Stomach (tissue), 8 donors: ENCODE measurements at regions not wholly inside any gene's neighbourhood (a gene's known extent, or its start where the extent isn't known, plus 50 kb on each side); places are given as distances from the start of the nearest gene placed in this dataset.

Experiments used
- DNase-seq, 2 donors: peaks; one replicate each; pipeline versions ENCODE4 v3.0.0 to v3.0.0-alpha.2; 2013 to 2019
- H3K27ac ChIP-seq, 5 donors: fragments of 200-600 bp in 4 of 5; sonication (generic) in 4 of 5; one replicate each; pipeline ENCODE4 v1.5.1; 2013 to 2019; ENCODE audit warnings: mild to moderate bottlenecking in 1 of 5, moderate library complexity in 1 of 5
- H3K27me3 ChIP-seq, 3 donors: fragments of 200-600 bp; sonication (generic); one replicate each; pipeline ENCODE4 v1.5.1; 2017 to 2019; ENCODE audit warnings: mixed run types in 1 of 3
- H3K36me3 ChIP-seq, 4 donors: fragments of 200-600 bp; sonication (generic); 1 replicate in 3 of 4; 2 replicates in 1 of 4; pipeline ENCODE4 v1.5.1; 2016 to 2019
- H3K4me1 ChIP-seq, 4 donors: fragments of 200-600 bp; sonication (generic); one replicate each; pipeline ENCODE4 v1.5.1; 2016 to 2019
- H3K4me3 ChIP-seq, 4 donors: fragments of 200-600 bp; sonication (generic) in 3 of 4; one replicate each; pipeline ENCODE4 v1.5.1; 2016 to 2019; ENCODE audit warnings: mild to moderate bottlenecking in 1 of 4
- H3K9me3 ChIP-seq, 4 donors: fragments of 200-600 bp; sonication (generic); one replicate each; pipeline ENCODE4 v1.5.1; 2016 to 2019
- CTCF ChIP-seq, 7 experiments: fragments of 450-650 bp in 4 of 7; fragments of 200-600 bp in 3 of 7; sonication (generic) in 3 of 7; IDR thresholded peaks; one replicate each; pipeline ENCODE4 v1.5.1; 2016 to 2019; ENCODE audit warnings: antibody characterized with exemption in 7 of 7, control low read depth in 2 of 7, mild to moderate bottlenecking in 1 of 7
- EP300 ChIP-seq: sonication (generic); formaldehyde crosslinking; IDR thresholded peaks from one replicate; pipeline ENCODE4 v1.6.1; 2017; ENCODE audit warnings: antibody characterized with exemption
- POLR2A ChIP-seq, 4 donors: fragments of 450-650 bp; IDR thresholded peaks; one replicate each; pipeline ENCODE4 v1.6.1; 2016; ENCODE audit warnings: antibody characterized with exemption in 4 of 4, control low read depth in 2 of 4, mild to moderate bottlenecking in 1 of 4, moderate library complexity in 1 of 4
- POLR2AphosphoS5 ChIP-seq, 3 donors: sonication (generic); formaldehyde crosslinking; IDR thresholded peaks; one replicate each; pipeline ENCODE4 v1.6.1; 2016; ENCODE audit warnings: antibody characterized with exemption in 3 of 3
- WGBS, 5 donors: extraction: QIAGEN DNeasy Blood & Tissue Kit in 3 of 5; methylation state at CpG; one replicate each; pipeline versions ENCODE4 v1.1.5 to v1.1.7; 2013 to 2018; 5-methylcytosine and 5-hydroxymethylcytosine counted together
- intact Hi-C: fragments of 100-400 bp; cut with DNase I; formaldehyde crosslinking; loops from one replicate; pipeline ENCODE4 v1.15.1; 2023; ENCODE audit warnings: low total_unique reads
- donor health status: healthy with polysubstance abuse.
- donor health status: Bipolar disorder and iron deficiency.
- donor health status: healthy.

GRCh38 chr12:102653406-102653805 is 173.0 kb upstream of the IGF1 start:
- 82 to 94% (median 87%) methylated on average over 2 of the region's 2 CpGs for WGBS, 5 donors
- H3K4me1 ChIP-seq: no peaks in the 10 kb centered on the region
- intact Hi-C loops: no loop called here

GRCh38 chr12:102652645-102653313 is 172.4 kb upstream of the IGF1 start:
- 75 to 86% (median 79%) methylated on average over 4 of the region's 4 CpGs for WGBS, 5 donors
- H3K27ac ChIP-seq: no peak overlapping the region
- no peaks in the 10 kb centered on the region for H3K4me1 ChIP-seq
- H3K4me3 ChIP-seq: no peak overlapping the region
- no peaks in the 10 kb centered on the region for H3K36me3 ChIP-seq
- intact Hi-C loops: no loop called here
- TF ChIP-seq POLR2AphosphoS5 (IDR thresholded peaks at IDR 0.05): no peak
- peaks cover 0 to 14% (median 9%) of the 10 kb centered on the region in 4 donors for H3K9me3 ChIP-seq
- no peaks in the 10 kb centered on the region for H3K27me3 ChIP-seq
- no peak for DNase-seq

More at GRCh38 chr12:102653406-102653805, 173.0 kb upstream of the IGF1 start:
- peaks cover 0 to 18% (median 14%) of the 10 kb centered on the region in 4 donors for H3K9me3 ChIP-seq
- H3K4me3 ChIP-seq: no peak overlapping the region
- TF ChIP-seq POLR2AphosphoS5 (IDR thresholded peaks at IDR 0.05): no peak
- TF ChIP-seq POLR2A (IDR thresholded peaks at IDR 0.05): no peak
- TF ChIP-seq CTCF (IDR thresholded peaks at IDR 0.05): no peak
- TF ChIP-seq EP300: no peak
- H3K27me3 ChIP-seq: no peaks in the 10 kb centered on the region
- H3K27ac ChIP-seq: no peak overlapping the region
- H3K36me3 ChIP-seq: no peaks in the 10 kb centered on the region
- no peak for DNase-seq

GRCh38 chr12:102645968-102646367 is 165.6 kb upstream of the IGF1 start:
- no peak for DNase-seq
- no peaks in the 10 kb centered on the region for H3K36me3 ChIP-seq
- H3K9me3 ChIP-seq: no peaks in the 10 kb centered on the region
- H3K27me3 ChIP-seq: no peaks in the 10 kb centered on the region
- TF ChIP-seq POLR2A (IDR thresholded peaks at IDR 0.05) (no peak), POLR2AphosphoS5 (IDR thresholded peaks at IDR 0.05) (no peak), CTCF (IDR thresholded peaks at IDR 0.05) (no peak), EP300 (no peak)
- no peak overlapping the region for H3K4me3 ChIP-seq
- intact Hi-C loops: no loop called here
- 84 to 97% (median 91%) methylated on average over 1 of the region's 1 CpG for WGBS, 5 donors
- no peak overlapping the region for H3K27ac ChIP-seq
- H3K4me1 ChIP-seq: no peaks in the 10 kb centered on the region

- intact Hi-C loops: no loop called here
- WGBS, 5 donors: 18 to 62% (median 53%) methylated on average over 2 of the region's 2 CpGs
These were observed 163.7 kb upstream of the IGF1 start for GRCh38 chr12:102643879-102644575.

More at GRCh38 chr12:102643879-102644575, 163.7 kb upstream of the IGF1 start:
- H3K27me3 ChIP-seq: no peaks in the 10 kb centered on the region
- no peaks in the 10 kb centered on the region for H3K4me1 ChIP-seq
- no peak for DNase-seq
- no peak for TF ChIP-seq POLR2A (IDR thresholded peaks at IDR 0.05)
- TF ChIP-seq CTCF (IDR thresholded peaks at IDR 0.05): no peak
- TF ChIP-seq EP300: no peak
- TF ChIP-seq POLR2AphosphoS5 (IDR thresholded peaks at IDR 0.05): no peak
- H3K4me3 ChIP-seq: no peak overlapping the region
- peaks cover 0 to 9% (median 8%) of the 10 kb centered on the region in 4 donors for H3K9me3 ChIP-seq
- no peaks in the 10 kb centered on the region for H3K36me3 ChIP-seq
- H3K27ac ChIP-seq: peak overlapping the region in 3 of 5 donors; percentile 30 to 44 (median 39)
